ENCODE measurements at regions not wholly inside any gene's neighbourhood (a gene's known extent, or its start where the extent isn't known, plus 50 kb on each side); places are given as distances from the start of the nearest gene placed in this dataset.

GRCh38 chr9:134271338-134272301 is 54.6 kb upstream of the RXRA start:
- H3K9me3 ChIP-seq (ENCODE audit: low read length): no peaks in the 10 kb centered on the region
- CTCF ChIA-PET (ENCODE audit: unreplicated experiment): no interaction called here
- H3K4me2 ChIP-seq (ENCODE audit: low read length): peak overlapping the region; percentile 11; the same call in 1 of the 2 replicates
- no peak for TF ChIP-seq CTCF (conservative IDR thresholded peaks at IDR 0.05; ENCODE audit: low read length)
- TF ChIP-seq EZH2phosphoT487 (IDR thresholded peaks at IDR 0.05; ENCODE audit: borderline replicate concordance, low read depth, low read length): no peak
- H3K4me1 ChIP-seq (ENCODE audit: insufficient read depth, low read length, poor library complexity, severe bottlenecking): peaks cover 15% of the 10 kb centered on the region
- POLR2A ChIA-PET: interaction anchor here (0.6 kb wide), 1 partner anchor 626 kb away, joined by 5 read pairs; no protein-coding TSS in a partner anchor
- H3K79me2 ChIP-seq (ENCODE audit: insufficient read depth, low read depth, low read length): no peaks in the 10 kb centered on the region
- intact Hi-C loops (cut with micrococcal nuclease; ENCODE audit: unreplicated experiment): no loop called here
- no peak overlapping the region for H3K27ac ChIP-seq (ENCODE audit: low read depth, low read length, poor library complexity, severe bottlenecking)
- H2AFZ ChIP-seq (ENCODE audit: low read length): no peak overlapping the region
- no peak overlapping the region for H3K4me3 ChIP-seq (ENCODE audit: low read depth, low read length, poor library complexity, severe bottlenecking)
- no TSS peak for BruUV-seq (replicated peaks)
- H3K36me3 ChIP-seq (ENCODE audit: insufficient read depth, low read length): no peaks in the 10 kb centered on the region
- no peak for DNase-seq (ENCODE audit: low spot score)
- H4K20me1 ChIP-seq (ENCODE audit: insufficient read depth, low read length): no peaks in the 10 kb centered on the region
- no peaks in the 10 kb centered on the region for H3K9me2 ChIP-seq (ENCODE audit: insufficient read depth, low read length)

GRCh38 chr9:134272302-134273023 is 53.8 kb upstream of the RXRA start:
- Histone ChIP-seq H2AFZ (ENCODE audit: low read length) (no peak overlapping the region), H3K4me2 (ENCODE audit: low read length) (peak overlapping the region; percentile 11; the same call in 1 of the 2 replicates), H3K79me2 (ENCODE audit: insufficient read depth, low read depth, low read length) (no peaks in the 10 kb centered on the region), H3K4me3 (ENCODE audit: low read depth, low read length, poor library complexity, severe bottlenecking) (no peak overlapping the region), H3K9me3 (ENCODE audit: low read length) (no peaks in the 10 kb centered on the region), H3K27ac (ENCODE audit: low read depth, low read length, poor library complexity, severe bottlenecking) (no peak overlapping the region), H3K4me1 (ENCODE audit: insufficient read depth, low read length, poor library complexity, severe bottlenecking) (peaks cover 15% of the 10 kb centered on the region), H4K20me1 (ENCODE audit: insufficient read depth, low read length) (no peaks in the 10 kb centered on the region), H3K9me2 (ENCODE audit: insufficient read depth, low read length) (no peaks in the 10 kb centered on the region), H3K36me3 (ENCODE audit: insufficient read depth, low read length) (no peaks in the 10 kb centered on the region)
- ChIA-PET CTCF (ENCODE audit: unreplicated experiment) (no interaction called here), POLR2A (interaction anchor here (0.5 to 0.6 kb wide), 2 partner anchors 625 to 823 kb away, joined by 3 to 5 read pairs; no protein-coding TSS in a partner anchor)
- DNase-seq (ENCODE audit: low spot score): peak; percentile 16
- intact Hi-C loops (cut with micrococcal nuclease; ENCODE audit: unreplicated experiment): no loop called here
- no peak for TF ChIP-seq EZH2phosphoT487 (IDR thresholded peaks at IDR 0.05; ENCODE audit: borderline replicate concordance, low read depth, low read length)
- BruUV-seq (replicated peaks): no TSS peak

GRCh38 chr9:134273647-134274046 is 52.6 kb upstream of the RXRA start:
- intact Hi-C loops (cut with micrococcal nuclease; ENCODE audit: unreplicated experiment): no loop called here

More at GRCh38 chr9:134273647-134274046, 52.6 kb upstream of the RXRA start:
- Histone ChIP-seq H3K4me3 (ENCODE audit: low read depth, low read length, poor library complexity, severe bottlenecking) (no peak overlapping the region), H3K9me2 (ENCODE audit: insufficient read depth, low read length) (no peaks in the 10 kb centered on the region), H3K4me1 (ENCODE audit: insufficient read depth, low read length, poor library complexity, severe bottlenecking) (peaks cover 7% of the 10 kb centered on the region), H3K36me3 (ENCODE audit: insufficient read depth, low read length) (no peaks in the 10 kb centered on the region), H3K9me3 (ENCODE audit: low read length) (no peaks in the 10 kb centered on the region), H3K4me2 (ENCODE audit: low read length) (no peak overlapping the region), H3K27ac (ENCODE audit: low read depth, low read length, poor library complexity, severe bottlenecking) (no peak overlapping the region), H3K79me2 (ENCODE audit: insufficient read depth, low read depth, low read length) (no peaks in the 10 kb centered on the region), H4K20me1 (ENCODE audit: insufficient read depth, low read length) (no peaks in the 10 kb centered on the region), H2AFZ (ENCODE audit: low read length) (no peak overlapping the region)
- TF ChIP-seq EZH2phosphoT487 (IDR thresholded peaks at IDR 0.05; ENCODE audit: borderline replicate concordance, low read depth, low read length) (no peak), CTCF (conservative IDR thresholded peaks at IDR 0.05; ENCODE audit: low read length) (no peak)
- ChIA-PET POLR2A (no interaction called here), CTCF (ENCODE audit: unreplicated experiment) (no interaction called here)
- no TSS peak for BruUV-seq (replicated peaks)
- DNase-seq (ENCODE audit: low spot score): no peak

Measured in OCI-LY7 (cell line).